Fibroblast of pulmonary artery (primary cell): ENCODE measurements at regions not wholly inside any gene's neighbourhood (a gene's known extent, or its start where the extent isn't known, plus 50 kb on each side); places are given as distances from the start of the nearest gene placed in this dataset.

ENCODE experiments used
- DNase-seq: peaks from one replicate; pipeline ENCODE4 v3.0.0-alpha.2; 2010; ENCODE audit warnings: low read depth
- H3K4me3 ChIP-seq: replicated peaks from 2 replicates; pipeline ENCODE4 v1.5.1; 2011; ENCODE audit warnings: low read depth, mild to moderate bottlenecking, control low read depth, low read length, moderate library complexity
- TF ChIP-seq, protein P1 (sequence below): IDR thresholded peaks from 2 replicates; pipeline ENCODE4 v1.5.1; 2011; ENCODE audit warnings: mild to moderate bottlenecking, control low read depth, low read length, inconsistent platforms; ENCODE audit errors: missing control alignments

DNA sequence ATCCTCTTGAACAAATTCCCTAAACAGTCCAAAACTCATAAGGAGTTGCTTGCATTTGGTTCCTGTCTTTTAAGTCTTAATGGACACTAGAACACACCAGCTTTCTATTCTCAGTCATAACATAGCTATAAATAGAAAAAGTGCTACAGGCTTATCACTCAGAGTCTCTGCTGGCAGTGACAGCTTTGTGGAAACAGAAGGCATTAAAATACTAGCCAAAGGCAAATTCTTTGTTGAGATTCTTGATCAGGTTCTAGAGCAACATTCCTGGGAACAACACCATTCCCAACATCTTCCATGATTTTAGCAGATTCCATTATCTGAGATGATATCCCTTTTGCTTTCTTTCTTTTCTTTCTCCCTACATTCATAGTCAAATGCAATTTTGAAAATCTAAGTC lies 207.7 kb upstream of the PLEKHG7 start:
- H3K4me3 ChIP-seq: no peak overlapping the region
- TF ChIP-seq, protein P1, sequence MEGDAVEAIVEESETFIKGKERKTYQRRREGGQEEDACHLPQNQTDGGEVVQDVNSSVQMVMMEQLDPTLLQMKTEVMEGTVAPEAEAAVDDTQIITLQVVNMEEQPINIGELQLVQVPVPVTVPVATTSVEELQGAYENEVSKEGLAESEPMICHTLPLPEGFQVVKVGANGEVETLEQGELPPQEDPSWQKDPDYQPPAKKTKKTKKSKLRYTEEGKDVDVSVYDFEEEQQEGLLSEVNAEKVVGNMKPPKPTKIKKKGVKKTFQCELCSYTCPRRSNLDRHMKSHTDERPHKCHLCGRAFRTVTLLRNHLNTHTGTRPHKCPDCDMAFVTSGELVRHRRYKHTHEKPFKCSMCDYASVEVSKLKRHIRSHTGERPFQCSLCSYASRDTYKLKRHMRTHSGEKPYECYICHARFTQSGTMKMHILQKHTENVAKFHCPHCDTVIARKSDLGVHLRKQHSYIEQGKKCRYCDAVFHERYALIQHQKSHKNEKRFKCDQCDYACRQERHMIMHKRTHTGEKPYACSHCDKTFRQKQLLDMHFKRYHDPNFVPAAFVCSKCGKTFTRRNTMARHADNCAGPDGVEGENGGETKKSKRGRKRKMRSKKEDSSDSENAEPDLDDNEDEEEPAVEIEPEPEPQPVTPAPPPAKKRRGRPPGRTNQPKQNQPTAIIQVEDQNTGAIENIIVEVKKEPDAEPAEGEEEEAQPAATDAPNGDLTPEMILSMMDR: no peak
- DNase-seq: no peak

DNA sequence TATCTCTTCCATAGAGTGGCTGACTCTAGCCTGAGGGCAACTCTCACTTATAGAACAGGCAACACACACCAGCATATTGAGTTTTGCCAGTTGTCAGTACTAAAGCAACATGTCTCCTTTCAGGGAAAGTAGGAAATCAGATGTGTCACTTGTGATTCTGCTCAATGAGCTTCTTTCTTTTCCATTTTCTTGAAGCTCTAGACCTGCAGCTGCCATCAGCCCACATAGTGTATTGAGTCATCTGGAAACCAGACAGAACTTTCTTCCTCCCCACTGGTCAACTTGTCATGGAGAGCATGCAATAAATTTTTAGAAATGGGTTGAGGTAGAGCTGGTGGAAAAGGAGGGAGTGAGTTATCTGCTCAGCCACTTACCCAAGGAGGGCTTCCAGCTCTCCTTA lies 209.0 kb upstream of the PLEKHG7 start:
- no peak overlapping the region for H3K4me3 ChIP-seq
- no peak for DNase-seq
- TF ChIP-seq, protein P1: no peak

DNA sequence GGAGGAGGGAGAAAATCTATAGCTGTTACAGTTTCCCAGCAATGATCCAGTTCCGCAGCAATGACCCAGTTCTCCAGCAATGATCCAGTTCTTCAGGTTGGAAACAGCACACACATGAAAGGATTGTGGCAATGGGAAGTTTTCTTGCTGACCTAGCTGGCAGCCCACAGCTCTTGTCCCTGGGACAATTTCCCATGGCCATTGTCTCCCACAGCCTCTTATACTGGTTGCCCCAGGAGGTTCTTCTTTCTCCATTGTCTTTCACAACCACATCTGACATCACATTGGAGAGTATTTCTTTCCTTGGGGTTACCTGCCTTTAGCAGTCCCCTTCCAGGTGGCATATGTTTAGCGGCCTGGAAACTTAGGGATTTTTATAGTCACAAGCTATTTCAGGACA lies 209.8 kb upstream of the PLEKHG7 start:
- DNase-seq: no peak
- TF ChIP-seq, protein P1: no peak

DNA sequence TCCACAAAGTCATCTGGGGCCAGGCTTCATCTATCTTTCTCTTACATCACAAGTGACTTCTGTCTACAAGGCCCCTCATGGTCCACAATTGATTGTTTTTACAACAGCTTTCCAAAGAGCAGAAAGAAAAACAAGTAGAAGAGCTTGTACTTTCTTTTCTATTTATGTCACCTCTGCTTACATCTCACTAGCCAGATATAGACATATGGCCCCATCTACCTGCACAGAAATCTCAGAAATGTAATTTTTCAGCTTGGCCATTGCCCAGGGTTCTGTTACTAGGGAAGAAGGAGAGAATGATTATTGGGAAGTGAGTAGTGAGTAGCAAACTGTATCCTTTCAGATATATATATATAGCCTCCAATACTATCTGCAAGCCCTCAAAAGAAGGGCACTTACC lies 210.5 kb upstream of the PLEKHG7 start:
- no peak for DNase-seq
- TF ChIP-seq, protein P1: no peak
- no peak overlapping the region for H3K4me3 ChIP-seq

More for the DNA sequence above, 209.8 kb upstream of the PLEKHG7 start:
- no peak overlapping the region for H3K4me3 ChIP-seq

DNA sequence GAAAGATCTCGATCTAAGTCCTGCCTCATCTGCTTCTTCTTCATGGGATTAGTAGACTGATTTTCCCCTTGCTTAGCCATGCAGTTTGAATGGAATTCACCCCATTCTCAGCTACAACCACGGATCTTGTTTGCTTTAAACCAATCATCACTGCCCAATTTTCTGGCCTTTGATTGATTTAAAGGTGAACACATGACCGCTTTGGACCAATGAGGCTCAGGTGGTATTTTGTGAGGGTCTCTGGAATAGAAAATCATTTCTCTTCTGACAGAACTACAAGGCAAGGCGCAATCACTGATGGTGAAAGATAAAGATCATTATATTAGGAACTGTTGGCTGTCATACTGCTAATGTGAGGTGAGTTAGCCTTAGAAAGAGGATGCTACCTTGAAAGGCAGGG lies 213.0 kb upstream of the PLEKHG7 start:
- TF ChIP-seq, protein P1: no peak
- no peak for DNase-seq
- H3K4me3 ChIP-seq: no peak overlapping the region

DNA sequence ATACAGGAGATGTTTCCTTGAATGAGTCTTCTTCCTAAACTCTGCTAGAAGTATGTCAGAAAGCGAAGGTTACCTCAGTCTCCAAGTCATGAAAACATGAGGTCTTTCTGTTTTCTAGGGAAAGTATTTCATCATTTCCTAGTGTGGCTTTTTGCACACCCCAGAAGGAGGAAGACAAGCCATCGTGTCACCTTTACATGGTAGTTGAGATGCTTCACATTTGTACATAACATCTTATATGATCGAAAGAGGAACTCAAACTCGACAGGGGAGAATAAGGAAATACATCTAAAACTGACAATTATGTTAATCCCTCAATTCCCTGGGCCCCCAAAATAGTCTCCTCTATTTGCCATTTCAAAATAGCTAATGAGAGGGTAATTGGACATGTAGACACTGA lies 214.1 kb upstream of the PLEKHG7 start:
- DNase-seq: no peak
- no peak overlapping the region for H3K4me3 ChIP-seq

DNA sequence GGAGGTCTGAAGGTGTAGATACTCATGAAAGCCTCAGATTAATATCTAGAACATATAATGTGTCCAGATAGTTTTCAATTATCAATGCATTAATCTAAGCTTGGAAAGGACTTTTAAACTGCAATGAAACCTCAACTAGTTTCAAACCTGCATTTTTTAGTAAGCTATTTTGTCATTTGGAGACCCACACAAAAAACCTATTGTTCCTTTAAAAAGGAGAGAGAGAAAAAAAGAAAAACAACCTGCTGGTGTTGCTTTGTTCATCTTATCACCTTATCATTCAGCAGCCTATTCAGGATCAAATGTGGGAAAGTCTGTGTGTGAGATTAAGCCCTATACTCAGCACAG lies 215.7 kb upstream of the PLEKHG7 start:
- DNase-seq: no peak
- TF ChIP-seq, protein P1: no peak
- H3K4me3 ChIP-seq: no peak overlapping the region

More for the DNA sequence above, 214.1 kb upstream of the PLEKHG7 start:
- TF ChIP-seq, protein P1: no peak
